Ovary (tissue), 7 donors: ENCODE measurements at regions not wholly inside any gene's neighbourhood (a gene's known extent, or its start where the extent isn't known, plus 50 kb on each side); places are given as distances from the start of the nearest gene placed in this dataset.

Source experiments
- DNase-seq, 5 donors: peaks; one replicate each; pipeline ENCODE4 v3.0.0-alpha.2; 2019 to 2020
- H3K27ac ChIP-seq, 2 donors: fragments of 200-600 bp; one replicate each; pipeline versions ENCODE4 v1.5.1 to v1.8.0; 2019 to 2022
- H3K27me3 ChIP-seq: fragments of 200-600 bp; one replicate; pipeline ENCODE4 v1.8.0; 2022
- H3K36me3 ChIP-seq: fragments of 200-600 bp; sonication (generic); one replicate; pipeline ENCODE4 v1.5.1; 2019
- H3K4me1 ChIP-seq: one replicate; pipeline ENCODE4 v1.8.1; 2013; ENCODE audit warnings: mild to moderate bottlenecking, moderate library complexity; ENCODE audit not compliant: insufficient read depth
- H3K4me3 ChIP-seq: fragments of 200-600 bp; sonication (generic); one replicate; pipeline ENCODE4 v1.5.1; 2017
- H3K9me3 ChIP-seq, 2 donors: fragments of 200-600 bp in 1 of 2; sonication (generic) in 1 of 2; one replicate each; pipeline versions ENCODE4 v1.5.1 to v1.8.1; 2013 to 2019; ENCODE audit warnings: mild to moderate bottlenecking in 1 of 2, moderate library complexity in 1 of 2
- EP300 ChIP-seq: sonication (generic); formaldehyde crosslinking; IDR thresholded peaks from one replicate; pipeline ENCODE4 v1.6.1; 2017; ENCODE audit warnings: antibody characterized with exemption
- POLR2A ChIP-seq: fragments of 450-650 bp; IDR thresholded peaks from one replicate; pipeline ENCODE4 v1.6.1; 2017; ENCODE audit warnings: antibody characterized with exemption, mild to moderate bottlenecking, moderate library complexity
- WGBS, 3 donors: extraction: QIAGEN DNeasy Blood & Tissue Kit in 1 of 3; methylation state at CpG; one replicate each; pipeline versions ENCODE4 v1.1.5 to v1.1.7; 2013 to 2017; 5-methylcytosine and 5-hydroxymethylcytosine counted together
- intact Hi-C, 4 donors: fragments of 100-400 bp; cut with DNase I; formaldehyde crosslinking; loops; one replicate each; pipeline versions ENCODE4 v1.11.0 to v1.15.1; 2022 to 2023
- TF ChIP-seq, protein P1 (sequence below), 3 donors: fragments of 450-650 bp in 2 of 3; fragments of 200-600 bp in 1 of 3; IDR thresholded peaks; one replicate each; pipeline versions ENCODE4 v1.5.1 to v1.8.0; 2016 to 2022; ENCODE audit warnings: antibody characterized with exemption in 3 of 3, mild to moderate bottlenecking in 1 of 3
- donor health status: DM: no; HTN: no; CAD: no; lungs with moderate emphysema.
- donor health status: DM: no; HTN: no; CAD: no.
- donor health status: Bipolar disorder and iron deficiency.
- donor health status: DM: no; HTN: no; CAD: no.
- donor health status: DM: yes; HTN: yes; CAD: no.

DNA sequence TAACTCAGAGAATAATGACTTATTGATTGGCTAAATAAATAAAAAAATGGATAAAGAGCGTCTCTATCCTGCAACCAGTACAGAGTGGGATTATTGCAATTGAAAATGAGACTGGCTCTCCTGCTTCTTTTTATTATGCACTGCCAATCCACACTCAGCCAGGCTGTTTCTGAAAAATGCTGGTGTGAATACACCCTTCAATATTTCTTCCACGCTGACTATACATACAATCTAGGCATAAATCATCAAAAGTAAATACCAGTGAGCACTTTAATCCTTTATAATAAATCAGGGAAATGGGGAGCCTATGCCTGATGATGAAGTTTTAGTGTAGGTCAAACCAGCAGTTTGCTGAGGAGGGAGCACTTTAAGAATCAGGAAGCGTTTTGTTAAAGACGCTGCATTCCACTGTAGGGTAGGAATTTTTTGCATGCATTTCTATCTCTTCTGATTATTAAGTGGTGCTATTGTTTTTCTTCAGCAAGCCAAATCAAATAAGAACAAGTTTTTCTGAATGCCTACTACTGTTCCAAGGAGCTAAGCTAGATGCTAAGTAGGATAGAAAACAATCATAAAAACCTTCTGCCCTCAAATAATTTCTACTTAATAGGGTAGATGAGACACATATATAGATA is 781.5 kb downstream of the TBL1XR1 start:
- Histone ChIP-seq H3K4me3 (no peak overlapping the region), H3K27me3 (no peaks in the 10 kb centered on the region), H3K4me1 (no peaks in the 10 kb centered on the region), H3K27ac (no peak overlapping the region), H3K36me3 (no peaks in the 10 kb centered on the region), H3K9me3 (no peaks in the 10 kb centered on the region)
- WGBS, 3 donors, result 46 to 67% (median 49%) methylated on average over 4 of the region's 4 CpGs
- no peak for DNase-seq
- intact Hi-C loops, result no loop called here
- TF ChIP-seq POLR2A (no peak), EP300 (no peak)
- TF ChIP-seq, protein P1, sequence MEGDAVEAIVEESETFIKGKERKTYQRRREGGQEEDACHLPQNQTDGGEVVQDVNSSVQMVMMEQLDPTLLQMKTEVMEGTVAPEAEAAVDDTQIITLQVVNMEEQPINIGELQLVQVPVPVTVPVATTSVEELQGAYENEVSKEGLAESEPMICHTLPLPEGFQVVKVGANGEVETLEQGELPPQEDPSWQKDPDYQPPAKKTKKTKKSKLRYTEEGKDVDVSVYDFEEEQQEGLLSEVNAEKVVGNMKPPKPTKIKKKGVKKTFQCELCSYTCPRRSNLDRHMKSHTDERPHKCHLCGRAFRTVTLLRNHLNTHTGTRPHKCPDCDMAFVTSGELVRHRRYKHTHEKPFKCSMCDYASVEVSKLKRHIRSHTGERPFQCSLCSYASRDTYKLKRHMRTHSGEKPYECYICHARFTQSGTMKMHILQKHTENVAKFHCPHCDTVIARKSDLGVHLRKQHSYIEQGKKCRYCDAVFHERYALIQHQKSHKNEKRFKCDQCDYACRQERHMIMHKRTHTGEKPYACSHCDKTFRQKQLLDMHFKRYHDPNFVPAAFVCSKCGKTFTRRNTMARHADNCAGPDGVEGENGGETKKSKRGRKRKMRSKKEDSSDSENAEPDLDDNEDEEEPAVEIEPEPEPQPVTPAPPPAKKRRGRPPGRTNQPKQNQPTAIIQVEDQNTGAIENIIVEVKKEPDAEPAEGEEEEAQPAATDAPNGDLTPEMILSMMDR (IDR thresholded peaks at IDR 0.05), result no peak

DNA sequence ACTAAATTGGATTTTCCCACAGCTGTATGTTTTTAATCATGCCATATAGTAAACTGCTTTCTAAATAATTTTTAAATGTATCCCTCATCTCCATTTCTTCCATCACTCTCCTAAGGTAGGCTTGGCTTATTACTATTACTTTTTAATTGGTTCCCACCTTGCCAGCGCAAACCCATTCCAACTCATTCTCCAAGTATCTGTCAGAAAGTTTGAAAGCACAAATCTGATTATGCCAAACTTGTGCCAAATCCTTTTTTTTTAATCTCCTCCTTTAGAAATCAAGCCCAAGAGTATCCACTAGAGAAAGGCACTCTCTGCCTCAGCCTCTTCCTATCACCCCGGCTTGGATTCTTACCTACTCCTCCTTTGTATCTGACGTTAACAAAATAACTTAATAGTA is 784.5 kb downstream of the TBL1XR1 start:
- 88 to 93% (median 92%) methylated on average over 3 of the region's 3 CpGs for WGBS, 3 donors

GRCh38 chr3:176403531-176403930 is 793.8 kb downstream of the TBL1XR1 start:
- no peaks in the 10 kb centered on the region for H3K4me1 ChIP-seq

More for the DNA sequence above, 784.5 kb downstream of the TBL1XR1 start:
- intact Hi-C loops, result no loop called here
- H3K36me3 ChIP-seq, result no peaks in the 10 kb centered on the region
- TF ChIP-seq EP300, result no peak
- TF ChIP-seq, protein P1 (IDR thresholded peaks at IDR 0.05), result no peak
- no peak for TF ChIP-seq POLR2A
- no peaks in the 10 kb centered on the region for H3K27me3 ChIP-seq
- no peaks in the 10 kb centered on the region for H3K4me1 ChIP-seq
- H3K4me3 ChIP-seq, result no peak overlapping the region
- H3K27ac ChIP-seq, result no peak overlapping the region
- no peaks in the 10 kb centered on the region for H3K9me3 ChIP-seq
- DNase-seq, result no peak

DNA sequence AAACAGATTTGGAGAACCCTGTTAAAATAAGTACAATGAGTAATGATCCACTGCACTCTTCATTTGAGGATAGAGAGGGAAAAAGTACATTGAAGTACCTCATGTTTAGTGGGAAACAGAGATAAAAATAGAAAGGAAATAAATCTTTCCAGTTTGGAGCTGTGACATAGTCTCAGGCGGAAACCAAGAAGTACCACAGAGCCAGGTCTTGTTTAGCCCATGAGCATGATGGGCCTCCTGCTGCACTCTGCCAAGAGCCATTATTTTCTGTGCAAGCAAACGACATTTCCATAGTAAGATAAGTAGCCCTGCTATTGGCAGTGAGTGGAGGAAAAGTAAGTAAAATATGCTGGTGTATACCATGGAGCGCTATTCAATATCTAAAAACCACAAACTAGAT is 796.1 kb downstream of the TBL1XR1 start:
- 61 to 82% (median 80%) methylated on average over 3 of the region's 3 CpGs for WGBS, 3 donors
- no peak for DNase-seq
- TF ChIP-seq POLR2A (no peak), EP300 (no peak)
- TF ChIP-seq, protein P1 (IDR thresholded peaks at IDR 0.05), result no peak
- intact Hi-C loops, result no loop called here
- no peaks in the 10 kb centered on the region for H3K27me3 ChIP-seq
- no peak overlapping the region for H3K4me3 ChIP-seq
- H3K27ac ChIP-seq, result no peak overlapping the region
- H3K9me3 ChIP-seq, result no peaks in the 10 kb centered on the region
- H3K36me3 ChIP-seq, result no peaks in the 10 kb centered on the region
- H3K4me1 ChIP-seq, result no peaks in the 10 kb centered on the region

More at GRCh38 chr3:176403531-176403930, 793.8 kb downstream of the TBL1XR1 start:
- Histone ChIP-seq H3K9me3 (no peaks in the 10 kb centered on the region), H3K36me3 (no peaks in the 10 kb centered on the region), H3K4me3 (no peak overlapping the region), H3K27ac (no peak overlapping the region), H3K27me3 (no peaks in the 10 kb centered on the region)
- intact Hi-C loops, result no loop called here
- TF ChIP-seq POLR2A (no peak), EP300 (no peak)
- TF ChIP-seq, protein P1 (IDR thresholded peaks at IDR 0.05), result no peak
- 86 to 100% (median 96%) methylated on average over 1 of the region's 1 CpG for WGBS, 3 donors
- DNase-seq, result no peak
